ENCODE measurements at regions not wholly inside any gene's neighbourhood (a gene's known extent, or its start where the extent isn't known, plus 50 kb on each side); places are given as distances from the start of the nearest gene placed in this dataset.

DNA sequence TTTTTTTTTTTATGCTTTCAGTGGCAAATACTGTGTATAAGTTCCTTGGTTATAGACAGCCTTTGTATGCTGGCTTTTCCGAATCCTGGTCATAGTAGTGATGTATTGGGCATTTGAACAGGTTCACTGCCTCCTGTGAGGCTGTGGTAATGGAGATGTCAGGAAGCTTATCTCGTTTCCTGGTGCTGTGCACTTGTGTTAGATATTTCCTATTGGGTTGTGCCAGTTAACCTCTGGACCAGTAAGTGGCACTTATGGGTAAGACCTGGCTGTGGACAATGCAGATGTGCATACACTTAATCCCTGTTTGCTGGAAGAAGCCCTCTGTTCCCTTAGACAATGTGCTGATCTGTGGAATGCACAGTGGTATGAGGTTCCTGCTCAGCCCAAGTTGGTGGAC, 135.4 kb upstream of the KITLG start:
- no peak for TF ChIP-seq CTCF (IDR thresholded peaks at IDR 0.05; ENCODE audit: low read length)
- TF ChIP-seq EZH2 (optimal IDR thresholded peaks at IDR 0.05; ENCODE audit: low read depth, low read length): no peak
- no peak for TF ChIP-seq EZH2phosphoT487 (IDR thresholded peaks at IDR 0.05; ENCODE audit: low read length)

Data from MM.1S (cell line).